ENCODE measurements at regions not wholly inside any gene's neighbourhood (a gene's known extent, or its start where the extent isn't known, plus 50 kb on each side); places are given as distances from the start of the nearest gene placed in this dataset.

DNA sequence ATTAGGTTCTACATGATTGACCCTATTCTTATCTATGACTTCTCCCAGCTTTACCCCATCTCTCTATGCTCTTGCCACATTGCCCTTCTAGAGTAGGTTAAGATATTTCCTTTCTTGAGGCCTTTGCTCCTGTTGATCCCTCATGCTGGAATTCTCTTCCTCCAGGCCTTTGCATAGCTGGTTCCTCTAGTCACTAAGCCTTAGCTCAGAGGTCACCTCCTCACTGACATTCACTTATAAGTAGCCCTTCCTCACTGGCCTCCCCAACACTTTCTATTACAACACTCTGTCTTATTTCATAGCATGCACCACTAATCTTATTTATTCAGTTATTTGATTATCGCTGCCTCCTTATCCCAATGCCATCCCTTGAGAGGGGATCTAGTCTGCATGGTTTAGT, 228.4 kb upstream of the COL8A1 start:
- no peak for TF ChIP-seq CTCF (IDR thresholded peaks at IDR 0.05)
- no peak for TF ChIP-seq POLR2A (IDR thresholded peaks at IDR 0.05)
